ENCODE measurements at regions not wholly inside any gene's neighbourhood (a gene's known extent, or its start where the extent isn't known, plus 50 kb on each side); places are given as distances from the start of the nearest gene placed in this dataset.
A peak's percentile ranks its signal among the peaks of the same experiment; 100 is the strongest.

DNA sequence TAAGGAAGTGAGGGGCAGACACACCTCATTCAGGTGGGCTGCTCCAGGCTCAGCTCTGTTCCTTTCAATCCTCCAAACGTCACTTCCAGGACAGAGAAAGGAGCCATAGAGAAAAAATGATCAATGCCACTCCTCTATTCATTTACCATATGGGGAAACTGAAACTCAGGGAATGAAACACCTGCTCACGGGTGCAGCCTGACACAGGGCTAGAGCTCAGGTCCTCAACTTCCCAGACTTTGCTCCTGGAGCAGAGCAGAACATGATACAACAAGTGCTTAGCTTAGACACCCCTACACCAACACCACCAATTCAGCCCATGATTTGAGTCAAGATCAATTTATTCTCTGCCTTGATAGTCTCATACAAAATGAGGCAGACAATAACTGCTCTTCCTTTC lies 58.5 kb upstream of the LPP start:
- no peak overlapping the region for H3K27ac Mint-ChIP-seq
- intact Hi-C loops (cut with micrococcal nuclease), result loop anchor here (5.0 kb wide), 1 partner anchor 57 kb away; the partner anchor contains the start of gene LPP
- POLR2A ChIA-PET, result interaction anchor here (0.6 kb wide), 1 partner anchor 507 kb away, joined by 3 read pairs; no protein-coding TSS in a partner anchor

GRCh38 chr3:188097791-188098190 lies 56.2 kb upstream of the LPP start:
- H3K9ac ChIP-seq (ENCODE audit: low read length), result peak overlapping the region; percentile 7
- peak overlapping the region in 2 of 5 experiments; percentile 9 to 16 for H3K4me3 ChIP-seq (ENCODE audit: control extremely low read depth in 1 of 5, extremely low read depth in 1 of 5, insufficient read depth in 1 of 5, low read depth in 2 of 5, low read length in 4 of 5)
- peak overlapping the region; percentile 1 to 27 for H3K27ac ChIP-seq (ENCODE audit: low read length in 2 of 2)
- H2AFZ ChIP-seq (ENCODE audit: insufficient read depth, low read depth, low read length, poor library complexity, severe bottlenecking), result peak overlapping the region; percentile 39
- peak overlapping the region; percentile 65 for H3K27ac Mint-ChIP-seq
- ChIA-PET CTCF (interaction anchor here (1.0 to 2.4 kb wide), 4 partner anchors 9 to 357 kb away, joined by 3 to 11 read pairs (median 4); partner anchors contain the start of gene BCL6), POLR2A (no interaction called here)
- peaks cover 15 to 17% of the 10 kb centered on the region in 2 donors for H3K4me1 ChIP-seq (ENCODE audit: control insufficient read depth in 2 of 2, insufficient read depth in 2 of 2, low read length in 2 of 2)
- 10% methylated on average over 1 of the region's 7 CpGs for WGBS (ENCODE audit: insufficient coverage)
- ATAC-seq (ENCODE audit: low read depth) (peak; percentile 79), DNase-seq (peak; percentile 71)
- H3K36me3 ChIP-seq (replicated peaks in 1 of 2; ENCODE audit: control extremely low read depth in 1 of 2, control insufficient read depth in 1 of 2, extremely low read depth in 1 of 2, insufficient read depth in 2 of 2, low read length in 1 of 2), result no peaks in the 10 kb centered on the region
- TF ChIP-seq, protein P1, sequence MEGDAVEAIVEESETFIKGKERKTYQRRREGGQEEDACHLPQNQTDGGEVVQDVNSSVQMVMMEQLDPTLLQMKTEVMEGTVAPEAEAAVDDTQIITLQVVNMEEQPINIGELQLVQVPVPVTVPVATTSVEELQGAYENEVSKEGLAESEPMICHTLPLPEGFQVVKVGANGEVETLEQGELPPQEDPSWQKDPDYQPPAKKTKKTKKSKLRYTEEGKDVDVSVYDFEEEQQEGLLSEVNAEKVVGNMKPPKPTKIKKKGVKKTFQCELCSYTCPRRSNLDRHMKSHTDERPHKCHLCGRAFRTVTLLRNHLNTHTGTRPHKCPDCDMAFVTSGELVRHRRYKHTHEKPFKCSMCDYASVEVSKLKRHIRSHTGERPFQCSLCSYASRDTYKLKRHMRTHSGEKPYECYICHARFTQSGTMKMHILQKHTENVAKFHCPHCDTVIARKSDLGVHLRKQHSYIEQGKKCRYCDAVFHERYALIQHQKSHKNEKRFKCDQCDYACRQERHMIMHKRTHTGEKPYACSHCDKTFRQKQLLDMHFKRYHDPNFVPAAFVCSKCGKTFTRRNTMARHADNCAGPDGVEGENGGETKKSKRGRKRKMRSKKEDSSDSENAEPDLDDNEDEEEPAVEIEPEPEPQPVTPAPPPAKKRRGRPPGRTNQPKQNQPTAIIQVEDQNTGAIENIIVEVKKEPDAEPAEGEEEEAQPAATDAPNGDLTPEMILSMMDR (IDR thresholded peaks at IDR 0.05), result no peak
- no peak for TF ChIP-seq EZH2 (IDR thresholded peaks at IDR 0.05; ENCODE audit: borderline replicate concordance, insufficient read depth, low read depth, low read length, poor library complexity, severe bottlenecking)
- no peaks in the 10 kb centered on the region for H3K9me3 Mint-ChIP-seq (ENCODE audit: insufficient read depth)
- H3K4me3 Mint-ChIP-seq, result peak overlapping the region; percentile 59
- H3K27me3 Mint-ChIP-seq, result no peaks in the 10 kb centered on the region
- no peaks in the 10 kb centered on the region for H4K20me1 ChIP-seq (ENCODE audit: control insufficient read depth, insufficient read depth, low read length, poor library complexity, severe bottlenecking)
- peaks cover 0 to 5% (median 5%) of the 10 kb centered on the region in 3 donors for H3K9me3 ChIP-seq (ENCODE audit: control extremely low read depth in 1 of 3, control insufficient read depth in 2 of 3, insufficient read depth in 1 of 3, low read length in 2 of 3)
- H3K4me2 ChIP-seq (replicated peaks; ENCODE audit: low read depth, low read length, poor library complexity, severe bottlenecking), result peak overlapping the region; percentile 59
- H3K27me3 ChIP-seq (replicated peaks in 1 of 4; ENCODE audit: control extremely low read depth in 1 of 4, control insufficient read depth in 3 of 4, insufficient read depth in 4 of 4, low read length in 3 of 4), result no peaks in the 10 kb centered on the region
- no peaks in the 10 kb centered on the region for H3K79me2 ChIP-seq (ENCODE audit: control insufficient read depth, insufficient read depth, low read length)
- intact Hi-C loops (cut with micrococcal nuclease), result loop anchor here (5.0 kb wide), 1 partner anchor 55 kb away; the partner anchor contains the start of gene LPP
- peaks cover 20% of the 10 kb centered on the region for H3K4me1 Mint-ChIP-seq

More for the DNA sequence above, 58.5 kb upstream of the LPP start:
- no peaks in the 10 kb centered on the region for H3K79me2 ChIP-seq (ENCODE audit: control insufficient read depth, insufficient read depth, low read length)
- Mint-ChIP-seq H3K9me3 (ENCODE audit: insufficient read depth) (no peaks in the 10 kb centered on the region), H3K4me1 (peaks cover 23% of the 10 kb centered on the region), H3K27me3 (peaks cover 6% of the 10 kb centered on the region), H3K4me3 (no peak overlapping the region)
- H3K4me1 ChIP-seq (ENCODE audit: control insufficient read depth in 2 of 2, insufficient read depth in 2 of 2, low read length in 2 of 2), result peaks cover 15 to 17% of the 10 kb centered on the region in 2 donors
- H4K20me1 ChIP-seq (ENCODE audit: control insufficient read depth, insufficient read depth, low read length, poor library complexity, severe bottlenecking), result no peaks in the 10 kb centered on the region
- H3K9me3 ChIP-seq (ENCODE audit: control extremely low read depth in 1 of 3, control insufficient read depth in 2 of 3, insufficient read depth in 1 of 3, low read length in 2 of 3), result peaks cover 0 to 3% (median 0%) of the 10 kb centered on the region in 3 donors
- H3K9ac ChIP-seq (ENCODE audit: low read length), result no peak overlapping the region
- no peak overlapping the region for H2AFZ ChIP-seq (ENCODE audit: insufficient read depth, low read depth, low read length, poor library complexity, severe bottlenecking)
- H3K27me3 ChIP-seq (replicated peaks in 1 of 4; ENCODE audit: control extremely low read depth in 1 of 4, control insufficient read depth in 3 of 4, insufficient read depth in 4 of 4, low read length in 3 of 4), result no peaks in the 10 kb centered on the region
- 92% methylated on average over 2 of the region's 2 CpGs for WGBS (ENCODE audit: insufficient coverage)
- CTCF ChIA-PET, result no interaction called here
- TF ChIP-seq EZH2 (IDR thresholded peaks at IDR 0.05; ENCODE audit: borderline replicate concordance, insufficient read depth, low read depth, low read length, poor library complexity, severe bottlenecking), result no peak
- TF ChIP-seq, protein P1 (IDR thresholded peaks at IDR 0.05), result no peak
- H3K36me3 ChIP-seq (replicated peaks in 1 of 2; ENCODE audit: control extremely low read depth in 1 of 2, control insufficient read depth in 1 of 2, extremely low read depth in 1 of 2, insufficient read depth in 2 of 2, low read length in 1 of 2), result no peaks in the 10 kb centered on the region
- ATAC-seq (ENCODE audit: low read depth) (no peak), DNase-seq (no peak)
- H3K4me3 ChIP-seq (ENCODE audit: control extremely low read depth in 1 of 5, extremely low read depth in 1 of 5, insufficient read depth in 1 of 5, low read depth in 2 of 5, low read length in 4 of 5), result no peak overlapping the region
- H3K4me2 ChIP-seq (replicated peaks; ENCODE audit: low read depth, low read length, poor library complexity, severe bottlenecking), result no peak overlapping the region
- H3K27ac ChIP-seq (ENCODE audit: low read length in 2 of 2), result no peak overlapping the region

Measured in B cell (primary cell).